GM19372 (cell line): ENCODE measurements at regions not wholly inside any gene's neighbourhood (a gene's known extent, or its start where the extent isn't known, plus 50 kb on each side); places are given as distances from the start of the nearest gene placed in this dataset.
"Not testable (repeated sequence)": the region's sequence is repeated elsewhere in the genome, so short reads cannot be mapped to it uniquely, and the experiment has no call there.

Experiments
- ATAC-seq: cut with Tn5 transposase; IDR thresholded peaks from one replicate; pipeline ENCODE4 v1.9.1; 2021; ENCODE audit warnings: mild to moderate bottlenecking, low read depth, moderate library complexity; ENCODE audit not compliant: unreplicated experiment

DNA sequence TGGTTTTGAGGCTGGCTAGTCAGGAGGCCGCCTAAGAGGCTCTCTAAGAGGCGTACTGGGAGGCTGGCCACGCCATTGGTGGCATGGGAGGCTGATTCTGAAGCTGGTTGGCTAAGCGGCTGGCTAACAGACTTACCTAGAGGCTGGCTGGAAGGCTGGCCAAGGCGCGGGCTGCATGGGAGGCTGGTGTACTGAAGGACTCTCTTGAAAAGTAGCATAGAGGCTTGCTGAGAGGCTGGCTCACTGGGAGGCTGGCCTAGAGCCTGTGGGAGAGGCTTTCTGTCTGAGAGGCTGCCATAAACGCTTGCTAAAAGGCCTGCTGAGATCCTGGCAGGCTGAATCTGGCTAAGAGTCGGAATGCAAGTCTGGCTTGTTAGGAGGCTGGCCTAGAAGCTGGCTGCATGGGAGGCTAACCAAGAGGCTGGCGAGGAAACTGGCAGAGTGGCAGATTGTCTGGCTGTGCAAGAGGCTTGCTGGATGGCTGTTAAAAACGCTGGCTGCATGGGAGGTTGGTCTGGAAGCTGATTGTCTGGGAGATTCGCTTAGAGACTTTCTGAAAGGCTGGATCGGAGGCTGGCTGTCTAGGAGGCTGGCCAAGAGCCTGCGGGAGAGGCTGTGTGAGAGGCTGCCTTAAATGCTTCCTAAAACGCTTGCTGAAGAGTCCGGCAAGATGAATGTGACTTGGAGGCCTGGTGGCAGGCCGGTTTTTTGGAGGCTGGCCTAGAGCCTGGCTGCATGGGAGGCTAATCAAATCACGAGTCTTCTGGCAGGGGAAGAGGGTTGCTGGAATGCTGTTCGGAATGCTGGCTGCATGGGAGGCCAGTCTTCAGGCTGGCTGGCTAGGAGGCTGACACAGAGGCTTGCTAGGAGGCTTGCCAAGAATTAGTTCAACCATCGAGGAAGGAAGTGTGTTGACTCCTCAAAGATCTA, 134.2 kb downstream of the OR13A1 start:
- ATAC-seq: no peak

DNA sequence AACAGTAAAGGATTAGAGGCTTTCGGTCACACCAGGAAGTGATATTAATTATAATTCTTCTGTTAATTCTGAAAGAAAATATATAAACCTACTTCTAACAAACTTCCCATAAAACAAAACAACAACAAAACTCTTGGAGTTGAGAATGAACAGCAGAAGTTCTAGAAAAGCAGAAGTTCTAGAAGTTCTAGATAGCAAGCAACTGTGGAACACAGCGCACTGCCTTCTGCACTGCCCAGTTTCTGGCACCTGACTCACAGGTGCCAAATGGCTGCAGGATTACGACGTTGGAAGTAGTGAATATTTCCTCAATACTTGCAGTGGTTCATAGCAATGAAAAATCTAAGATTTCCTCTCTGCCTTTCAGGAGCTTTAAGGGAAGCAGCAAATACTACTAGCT, 132.2 kb downstream of the OR13A1 start:
- no peak for ATAC-seq

DNA sequence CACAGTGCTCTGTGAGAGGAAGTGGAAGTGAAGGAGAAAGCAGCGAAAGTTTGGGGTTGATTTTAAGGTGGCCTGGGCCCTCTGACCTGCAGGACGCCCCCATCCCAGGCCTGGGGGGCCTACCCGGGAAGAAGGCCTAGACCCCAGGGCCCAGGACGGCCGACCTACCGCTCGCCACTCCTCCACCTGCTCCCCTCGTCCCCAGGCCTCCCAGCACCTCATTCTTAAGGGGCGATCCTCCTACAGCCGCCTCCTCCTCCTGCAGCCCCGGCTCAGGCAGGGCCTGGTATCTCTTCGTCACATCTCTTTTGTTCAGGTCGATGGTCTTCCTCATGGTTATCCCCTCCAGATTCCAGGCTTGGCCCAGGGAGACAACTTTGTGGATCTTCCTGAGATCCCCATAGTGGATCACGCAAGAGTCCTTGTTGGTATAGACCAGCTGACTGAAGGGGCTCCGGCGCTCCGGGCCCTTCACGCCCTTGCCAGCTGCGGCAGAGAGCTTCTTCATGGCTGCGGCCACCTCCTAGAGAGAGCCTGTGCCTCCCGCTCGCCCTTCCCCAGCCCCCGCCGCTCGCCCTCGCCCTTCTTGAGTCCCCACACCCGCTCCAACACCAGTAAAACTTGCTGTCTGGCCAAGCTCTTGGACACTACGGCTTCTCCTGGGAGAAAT, 117.5 kb downstream of the OR13A1 start:
- ATAC-seq: no peak

DNA sequence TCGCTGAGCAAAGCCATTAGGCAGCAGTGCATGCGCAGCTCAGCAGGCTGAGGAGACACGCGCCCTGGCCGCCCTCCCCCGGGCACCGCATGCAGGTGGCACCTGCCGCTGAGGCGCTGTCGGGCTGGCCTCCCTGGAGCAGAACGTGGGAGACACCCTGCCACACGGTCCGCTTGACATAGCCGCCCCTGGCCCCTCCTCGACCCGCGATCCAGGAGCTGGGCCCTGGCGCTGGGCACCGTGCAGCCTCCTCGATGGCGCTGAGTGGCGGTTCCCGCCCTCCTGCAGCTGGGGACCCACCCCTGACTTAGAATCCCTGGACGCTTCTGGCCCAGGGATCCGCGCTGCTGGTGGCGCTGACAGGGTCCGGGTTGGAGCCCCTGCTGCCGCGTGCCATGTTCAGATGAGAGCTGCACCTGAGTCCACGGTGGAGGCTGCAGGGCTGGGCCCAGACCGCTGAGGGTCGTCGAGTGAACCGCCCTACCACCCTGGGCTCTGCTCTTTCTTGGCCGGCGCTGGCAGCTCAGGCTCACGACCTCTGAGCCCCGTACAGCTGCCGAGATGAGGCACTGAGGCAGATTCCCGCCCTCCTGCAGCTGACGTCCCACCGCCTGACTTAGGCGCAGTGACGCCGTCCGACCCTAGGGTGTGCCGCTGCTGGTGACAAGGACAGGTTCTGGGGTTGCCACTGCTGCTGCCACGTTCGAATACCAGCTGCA, 116.8 kb downstream of the OR13A1 start:
- no peak for ATAC-seq

DNA sequence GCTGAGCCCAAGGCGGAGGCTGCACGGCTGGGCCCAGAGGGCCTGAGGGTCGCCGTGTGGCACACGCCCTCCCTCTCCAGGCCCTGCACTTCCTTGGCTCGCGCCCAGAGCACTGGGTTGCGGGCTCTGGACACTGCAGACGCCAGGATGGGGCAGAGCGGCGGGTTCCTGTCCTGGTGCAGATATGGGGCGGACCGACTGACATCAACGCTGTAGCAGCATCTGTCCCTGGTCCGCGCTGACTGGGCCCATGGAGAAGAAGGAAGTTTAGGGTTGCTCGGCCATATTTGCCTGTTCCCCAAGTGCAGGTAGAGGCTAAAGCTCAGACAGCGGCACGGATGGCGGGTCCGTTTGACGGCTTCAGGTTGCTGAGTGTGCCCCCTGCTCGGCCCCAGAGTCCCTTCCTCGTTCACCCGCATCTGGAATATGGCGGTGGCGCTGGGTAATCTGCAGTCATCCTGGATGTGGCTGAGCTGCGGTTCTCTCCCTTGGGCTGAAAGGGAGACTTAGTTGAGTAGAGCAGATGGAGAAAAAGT, 116.1 kb downstream of the OR13A1 start:
- no peak for ATAC-seq

DNA sequence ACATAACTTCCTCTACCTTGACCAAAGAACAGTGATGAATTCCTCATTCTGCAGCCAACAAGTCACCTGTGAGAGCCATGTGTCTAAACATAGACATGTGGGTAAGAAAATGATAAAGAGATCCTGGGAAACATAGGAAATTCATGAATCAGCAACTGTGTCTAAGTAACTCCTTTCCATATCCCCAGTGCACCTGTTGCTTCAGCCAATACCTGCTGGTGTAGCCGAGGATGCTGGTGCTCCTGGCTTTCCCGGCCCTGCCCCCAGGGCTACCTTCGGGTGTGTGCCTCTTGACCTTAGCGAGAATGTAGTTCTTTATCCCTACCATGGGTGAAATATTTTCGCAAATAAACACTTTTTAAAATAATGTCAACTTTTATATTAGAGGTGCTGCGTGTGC, 114.1 kb downstream of the OR13A1 start:
- ATAC-seq: no peak

DNA sequence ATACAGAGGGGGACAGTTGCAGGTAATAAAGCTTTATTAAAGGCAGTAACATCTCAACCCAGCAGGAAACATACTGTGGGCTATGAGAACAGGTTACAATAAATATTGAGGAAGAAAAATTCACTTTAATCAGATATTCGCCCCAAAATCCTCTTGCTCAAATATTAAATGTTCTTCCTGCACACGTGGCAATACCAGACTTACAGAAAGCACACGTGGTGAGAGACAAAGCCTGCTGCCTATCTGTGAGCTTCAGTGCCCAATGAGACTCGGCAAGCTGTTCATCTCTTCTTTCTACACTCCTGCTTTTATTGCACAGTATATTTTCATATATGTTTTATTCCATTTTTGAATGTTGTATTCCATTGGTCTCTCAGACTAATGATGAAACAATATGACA, 113.2 kb downstream of the OR13A1 start:
- ATAC-seq: no peak

DNA sequence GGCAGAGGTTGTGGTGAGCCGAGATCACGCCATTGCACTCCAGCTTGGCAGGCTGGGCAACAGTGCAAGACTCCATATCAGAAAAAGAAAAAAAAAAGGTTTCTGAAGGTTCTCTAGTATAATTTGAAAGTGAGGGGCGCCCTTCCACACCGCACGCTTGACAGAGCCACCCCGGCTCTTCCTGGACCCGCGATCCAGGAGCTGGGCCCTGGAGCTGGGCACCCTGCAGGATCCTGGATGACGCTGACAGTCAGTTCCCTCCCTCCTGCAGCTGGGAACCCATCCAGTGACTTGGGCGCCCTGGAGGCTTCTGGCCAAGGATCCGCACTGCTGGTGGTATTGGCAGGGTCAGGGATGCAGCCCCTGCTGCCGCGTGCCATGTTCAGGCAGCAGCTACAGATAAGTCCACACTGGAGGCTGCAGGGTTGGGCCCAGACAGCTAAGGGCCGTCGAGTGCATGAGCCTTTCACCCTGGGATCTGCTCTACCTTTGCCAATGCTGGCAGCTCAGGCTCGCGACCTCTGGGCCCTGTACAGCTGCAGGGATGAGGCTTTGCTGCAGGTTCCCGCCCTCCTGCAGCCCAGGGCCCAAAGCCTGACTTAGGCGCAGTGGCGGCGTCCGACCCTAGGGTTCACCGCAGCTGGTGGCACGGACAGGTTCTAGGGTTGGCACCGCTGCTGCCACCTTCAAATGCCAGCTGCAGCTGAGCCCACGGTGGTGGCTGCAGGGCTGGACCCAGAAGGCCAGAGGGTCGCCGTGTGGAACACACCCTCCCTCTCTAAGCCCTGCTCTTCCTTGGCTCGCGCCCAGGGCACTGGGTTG, 110.2 kb downstream of the OR13A1 start:
- ATAC-seq: no peak

DNA sequence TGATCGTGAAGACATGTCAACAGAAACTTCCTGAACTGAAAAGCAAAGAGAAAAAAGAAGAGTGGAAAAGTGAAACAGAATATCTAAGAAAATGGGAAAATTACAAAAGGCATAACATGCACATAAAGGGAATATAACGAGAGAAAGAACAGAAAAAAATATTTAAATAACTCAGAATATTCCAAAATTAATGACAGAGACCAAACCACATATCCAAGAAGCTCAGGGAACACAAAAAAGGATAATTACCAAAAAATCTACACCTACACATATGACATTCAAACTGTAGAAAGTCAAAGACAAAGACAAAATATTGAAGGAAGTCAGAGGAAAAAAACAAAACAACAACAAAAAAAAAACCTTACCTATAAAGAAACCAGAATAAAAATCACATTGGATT, 105.5 kb downstream of the OR13A1 start:
- no peak for ATAC-seq

DNA sequence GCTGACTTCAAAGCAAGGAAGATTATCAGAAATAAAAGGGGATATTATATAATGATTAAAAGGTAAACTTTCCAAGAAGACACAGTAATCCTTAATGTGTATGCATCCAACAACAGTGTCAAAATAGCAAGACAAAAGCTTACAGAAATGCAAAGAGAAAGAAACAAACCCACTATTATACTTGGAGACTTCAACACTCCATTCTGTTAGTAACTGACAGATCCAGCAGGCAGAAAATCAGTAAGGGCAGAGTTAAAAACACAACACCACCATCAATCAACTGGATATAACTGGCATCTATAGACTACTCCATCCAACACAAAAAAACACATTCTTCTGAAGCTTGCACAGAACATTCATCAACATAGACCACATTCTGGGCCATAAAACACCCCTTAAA, 103.8 kb downstream of the OR13A1 start:
- no peak for ATAC-seq

DNA sequence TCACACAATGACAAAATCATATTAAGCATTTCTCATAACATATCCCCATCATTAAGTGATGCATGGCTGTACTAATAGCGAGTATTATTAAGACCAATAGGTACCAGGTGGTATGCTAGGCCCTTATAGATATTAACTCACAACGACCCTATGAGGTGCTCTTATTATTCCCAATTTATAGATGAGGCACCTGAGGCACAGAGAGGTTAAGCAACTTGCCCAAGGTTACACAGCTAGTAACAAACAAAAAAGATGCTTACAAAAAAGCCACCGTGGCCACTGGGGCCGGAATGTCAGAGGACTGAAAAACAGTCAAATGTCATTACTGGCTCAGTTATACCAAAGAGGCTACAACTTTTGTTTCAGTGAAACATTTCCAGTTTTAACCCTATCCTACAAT, 96.0 kb downstream of the OR13A1 start:
- ATAC-seq: no peak

DNA sequence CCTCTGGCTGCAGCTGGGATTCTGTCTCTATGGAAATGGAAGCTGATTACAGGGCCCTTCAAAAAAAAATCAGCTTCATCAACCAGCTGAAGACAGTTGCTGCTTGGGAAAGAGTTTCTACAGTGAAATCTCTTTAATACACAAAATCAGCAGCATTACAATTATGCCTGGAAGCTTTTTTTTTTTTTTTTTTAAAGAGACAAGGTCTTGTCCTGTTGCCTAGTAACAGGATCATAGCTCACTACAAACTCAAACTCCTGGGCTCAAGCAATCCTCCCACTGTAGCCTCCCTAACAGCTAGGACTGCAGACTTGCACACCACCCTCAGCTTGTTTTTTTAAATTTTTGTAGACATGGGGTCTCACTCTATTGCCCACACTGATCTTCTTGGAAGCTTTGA, 94.5 kb downstream of the OR13A1 start:
- no peak for ATAC-seq

DNA sequence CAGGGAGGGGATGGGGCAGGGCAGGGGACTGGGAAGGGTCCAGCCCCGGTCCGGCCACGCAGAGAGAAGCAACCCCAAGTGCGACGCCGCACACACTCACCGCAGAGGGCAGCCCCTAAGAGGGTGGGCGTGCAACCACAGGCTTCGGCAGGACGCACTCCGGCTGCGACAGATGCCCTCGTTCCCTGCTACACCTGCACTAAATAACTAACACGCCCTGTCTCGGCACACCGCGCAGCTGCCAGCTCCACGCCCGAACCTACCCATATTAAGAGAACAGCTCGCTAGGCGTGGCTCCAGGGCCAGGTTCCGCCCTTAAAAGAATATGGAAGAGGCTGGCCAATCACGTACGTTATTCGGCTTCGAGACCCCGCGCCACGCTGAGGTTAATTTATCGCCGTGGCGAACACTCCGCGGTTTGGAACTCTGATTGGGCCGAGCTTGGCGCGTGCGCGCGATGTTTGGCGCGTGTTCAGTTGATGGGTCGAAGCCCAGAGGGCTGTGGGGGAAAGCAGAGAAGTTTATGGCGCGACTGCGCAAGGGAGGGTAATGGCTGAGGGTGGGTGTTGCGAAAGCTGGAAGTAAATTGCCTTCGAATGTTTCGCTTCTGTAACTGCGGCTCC, 91.1 kb downstream of the OR13A1 start:
- ATAC-seq: no peak

DNA sequence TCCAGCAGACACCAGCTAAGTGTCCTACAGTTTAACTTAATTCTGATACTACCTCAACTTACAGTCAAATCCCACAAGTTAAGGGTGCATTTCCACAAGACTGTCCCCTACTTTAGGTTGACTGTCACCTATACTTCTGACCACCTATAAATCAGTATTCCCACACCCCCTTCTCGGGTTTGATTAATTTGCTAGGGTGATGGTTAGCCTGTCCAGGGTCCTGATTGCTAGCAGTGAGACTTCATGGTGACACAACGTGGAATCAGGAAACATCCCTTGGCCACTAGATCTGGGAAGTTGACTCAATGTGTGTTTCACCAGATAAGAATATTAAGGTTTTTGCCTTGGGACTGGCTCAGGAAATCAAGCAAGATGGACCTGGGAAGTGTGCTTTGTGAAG, 88.4 kb downstream of the OR13A1 start:
- no peak for ATAC-seq

DNA sequence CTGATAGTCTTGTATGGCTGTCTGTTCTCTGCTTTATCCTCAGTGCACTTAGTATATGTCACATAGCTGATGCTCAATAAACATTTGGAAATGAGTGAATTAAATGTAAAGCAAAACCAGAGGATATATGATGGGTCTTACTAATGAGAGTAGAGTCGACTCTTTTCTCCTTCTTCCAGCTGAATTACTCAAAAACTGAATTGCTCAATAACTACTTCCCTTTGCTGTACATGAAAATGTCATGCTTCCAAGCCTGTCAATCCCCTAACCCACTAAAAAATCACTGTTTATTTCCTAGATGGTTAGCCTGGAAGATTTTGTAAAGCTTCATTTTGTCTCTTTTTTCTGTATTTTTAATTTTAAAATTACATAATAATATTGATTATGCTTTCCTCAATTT, 88.0 kb downstream of the OR13A1 start:
- ATAC-seq: no peak

DNA sequence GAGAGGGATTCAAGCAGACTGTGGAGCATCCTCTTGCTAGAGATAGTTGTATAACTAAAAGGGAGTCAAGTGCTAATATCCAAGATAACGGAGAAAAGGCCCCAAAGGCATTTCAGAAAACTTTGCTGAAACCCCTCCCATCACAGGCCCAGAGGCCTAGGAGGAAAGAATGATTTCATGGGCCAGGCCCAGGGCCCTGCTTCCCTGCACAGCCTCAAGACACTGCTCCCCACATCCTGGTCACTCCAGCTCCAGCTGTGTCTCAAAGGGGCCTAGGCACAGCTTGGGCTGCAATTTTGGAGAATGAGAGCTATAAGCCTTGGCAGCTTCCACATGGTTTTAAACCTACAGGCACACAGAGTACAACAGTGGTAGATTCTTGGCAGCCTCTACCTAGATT, 85.6 kb downstream of the OR13A1 start:
- ATAC-seq: no peak

DNA sequence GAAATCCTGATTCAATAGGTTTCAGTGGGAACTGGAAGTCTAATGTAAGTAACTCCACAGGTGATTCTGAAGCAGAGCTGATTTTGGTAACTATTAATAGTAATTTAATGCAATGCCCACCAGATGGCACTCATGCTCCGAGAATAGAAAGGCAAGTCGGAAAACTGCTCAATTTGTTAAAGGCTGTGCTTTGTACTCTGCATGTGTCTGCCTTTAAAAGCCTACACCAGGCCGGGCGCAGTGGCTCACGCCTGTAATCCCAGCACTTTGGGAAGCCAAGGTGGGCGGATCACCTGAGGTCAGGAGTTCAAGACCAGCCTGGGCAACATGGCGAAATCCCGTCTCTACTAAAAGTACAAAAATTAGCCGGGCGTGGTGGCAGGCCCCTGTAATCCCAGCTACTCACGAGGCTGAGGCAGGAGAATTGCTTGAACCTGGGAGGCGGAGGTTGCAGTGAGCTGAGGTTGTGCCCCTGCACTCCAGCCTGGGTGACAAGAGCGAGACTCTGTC, 80.1 kb downstream of the OR13A1 start:
- ATAC-seq: not testable (repeated sequence)

DNA sequence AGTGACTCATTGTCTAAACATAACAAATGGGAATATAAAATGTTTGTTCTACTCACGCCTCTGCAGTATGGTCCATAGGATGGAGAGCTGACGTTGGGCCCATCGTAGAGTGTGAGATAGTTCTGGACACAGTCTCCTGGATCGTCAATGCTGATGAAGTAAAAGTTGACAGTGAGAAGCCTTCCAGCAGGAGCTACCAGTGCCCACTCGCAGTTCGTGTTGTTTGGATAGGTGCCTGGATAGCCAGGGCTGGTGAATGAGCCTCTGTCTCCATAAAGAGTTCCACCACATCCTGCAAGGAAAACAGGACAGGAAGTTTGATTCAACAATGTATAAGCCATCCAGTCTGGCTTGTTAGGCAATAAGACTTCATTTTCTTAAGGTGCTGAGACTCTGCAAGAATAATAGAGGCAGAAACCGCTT, 79.6 kb downstream of the OR13A1 start:
- ATAC-seq: no peak

DNA sequence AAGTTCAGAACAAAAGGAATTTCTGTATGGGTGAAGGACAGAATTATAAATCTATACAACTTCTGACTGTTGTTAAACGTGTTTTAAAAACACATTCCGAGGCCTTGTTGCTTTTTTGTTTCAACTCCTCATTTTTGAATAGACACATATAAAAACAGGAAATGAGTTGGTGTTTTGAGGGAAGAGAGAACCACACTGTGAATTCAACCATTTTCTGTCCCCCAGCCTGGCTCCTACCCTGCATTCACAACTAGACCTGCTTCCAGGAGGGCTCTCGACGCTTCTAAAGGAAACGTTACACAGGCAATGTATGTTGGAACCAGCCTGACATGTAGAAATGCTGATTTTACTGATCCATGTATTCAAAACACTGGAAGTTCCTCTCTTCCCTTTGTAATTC, 76.5 kb downstream of the OR13A1 start:
- ATAC-seq: no peak

DNA sequence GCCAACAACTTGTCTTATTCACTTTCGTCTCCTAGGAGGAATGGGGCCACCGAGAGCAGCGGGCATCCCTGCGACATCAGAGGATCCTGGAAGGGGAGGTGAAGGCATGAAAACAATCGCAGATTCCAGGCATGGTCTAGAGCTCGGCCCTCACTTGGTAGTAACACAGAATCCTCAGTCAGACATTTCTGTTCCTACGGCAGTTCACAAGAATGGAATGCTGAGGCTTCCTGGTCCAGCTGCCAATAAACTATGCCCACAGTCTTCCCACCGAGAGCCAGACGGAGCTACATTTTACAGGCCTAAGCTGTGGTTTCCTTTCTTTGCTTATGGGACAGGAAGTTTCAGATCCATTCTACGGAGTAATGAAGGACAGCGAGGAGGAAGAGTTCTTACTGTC, 75.8 kb downstream of the OR13A1 start:
- no peak for ATAC-seq
